Spleen (tissue), 11 donors: ENCODE measurements at regions not wholly inside any gene's neighbourhood (a gene's known extent, or its start where the extent isn't known, plus 50 kb on each side); places are given as distances from the start of the nearest gene placed in this dataset.

Experiments
- DNase-seq: peaks from one replicate; pipeline ENCODE4 v3.0.0-alpha.2; 2020
- H3K27ac ChIP-seq, 8 donors: fragments of 200-600 bp; sonication (generic) in 7 of 8; 1 replicate in 4 of 8; 2 replicates in 4 of 8; pipeline versions ENCODE4 v1.5.0 to v1.8.0; 2016 to 2021; ENCODE audit warnings: inconsistent platforms in 4 of 8, mild to moderate bottlenecking in 4 of 8, moderate library complexity in 1 of 8
- H3K27me3 ChIP-seq, 7 donors: fragments of 200-600 bp; sonication (generic) in 6 of 7; replicated peaks in 1 of 7; 1 replicate in 4 of 7; 2 replicates in 3 of 7; pipeline versions ENCODE4 v1.5.0 to v1.8.0; 2016 to 2021; ENCODE audit warnings: inconsistent platforms in 3 of 7, mild to moderate bottlenecking in 1 of 7
- H3K36me3 ChIP-seq, 6 donors: fragments of 200-600 bp; sonication (generic) in 5 of 6; 1 replicate in 4 of 6; 2 replicates in 2 of 6; pipeline versions ENCODE4 v1.5.0 to v1.8.0; 2016 to 2021; ENCODE audit warnings: inconsistent platforms in 2 of 6
- H3K4me1 ChIP-seq, 6 donors: fragments of 200-600 bp; sonication (generic) in 5 of 6; 1 replicate in 3 of 6; 2 replicates in 3 of 6; pipeline versions ENCODE4 v1.5.0 to v1.8.0; 2016 to 2021; ENCODE audit warnings: inconsistent platforms in 3 of 6
- H3K4me3 ChIP-seq, 8 donors: fragments of 200-600 bp; sonication (generic) in 7 of 8; 1 replicate in 4 of 8; 2 replicates in 4 of 8; pipeline versions ENCODE4 v1.5.0 to v1.8.0; 2016 to 2021; ENCODE audit warnings: inconsistent platforms in 4 of 8, mild to moderate bottlenecking in 4 of 8, moderate library complexity in 2 of 8
- H3K9me3 ChIP-seq, 8 donors: fragments of 200-600 bp; sonication (generic) in 7 of 8; 1 replicate in 4 of 8; 2 replicates in 4 of 8; pipeline versions ENCODE4 v1.5.0 to v1.8.0; 2016 to 2021; ENCODE audit warnings: inconsistent platforms in 4 of 8
- POLR2A ChIP-seq, 3 donors: fragments of 450-650 bp; IDR thresholded peaks; one replicate each; pipeline ENCODE4 v1.5.1; 2017; ENCODE audit warnings: antibody characterized with exemption in 3 of 3, mild to moderate bottlenecking in 1 of 3
- POLR2AphosphoS5 ChIP-seq, 3 donors: sonication (generic); formaldehyde crosslinking; IDR thresholded peaks; one replicate each; pipeline ENCODE4 v1.5.1; 2017; ENCODE audit warnings: antibody characterized with exemption in 3 of 3
- WGBS, 5 donors: extraction: QIAGEN DNeasy Blood & Tissue Kit in 3 of 5; methylation state at CpG; one replicate each; pipeline versions ENCODE4 v1.1.5 to v1.1.7; 2013 to 2018; 5-methylcytosine and 5-hydroxymethylcytosine counted together
- intact Hi-C: fragments of 100-400 bp; cut with DNase I; formaldehyde crosslinking; loops from one replicate; pipeline ENCODE4 v1.15.0; 2023; ENCODE audit warnings: low total_unique reads
- TF ChIP-seq, protein P1 (sequence below), 11 experiments: fragments of 200-600 bp in 7 of 11; fragments of 450-650 bp in 4 of 11; sonication (generic) in 4 of 11; IDR thresholded peaks in 8 of 11; conservative IDR thresholded peaks in 3 of 11; 1 replicate in 7 of 11; 2 replicates in 4 of 11; pipeline versions ENCODE4 v1.4.0 to v1.8.0; 2016 to 2021; ENCODE audit warnings: antibody characterized with exemption in 11 of 11, inconsistent platforms in 4 of 11, mild to moderate bottlenecking in 1 of 11
- donor health status: healthy with polysubstance abuse.
- donor health status: DM: no; HTN: no; CAD: no; lungs with moderate emphysema.
- donor health status: DM: no; HTN: no; CAD: no.
- donor health status: Bipolar disorder and iron deficiency.
- donor health status: healthy.
- donor health status: DM: no; HTN: no; CAD: no.
- donor health status: DM: yes; HTN: yes; CAD: no.

DNA sequence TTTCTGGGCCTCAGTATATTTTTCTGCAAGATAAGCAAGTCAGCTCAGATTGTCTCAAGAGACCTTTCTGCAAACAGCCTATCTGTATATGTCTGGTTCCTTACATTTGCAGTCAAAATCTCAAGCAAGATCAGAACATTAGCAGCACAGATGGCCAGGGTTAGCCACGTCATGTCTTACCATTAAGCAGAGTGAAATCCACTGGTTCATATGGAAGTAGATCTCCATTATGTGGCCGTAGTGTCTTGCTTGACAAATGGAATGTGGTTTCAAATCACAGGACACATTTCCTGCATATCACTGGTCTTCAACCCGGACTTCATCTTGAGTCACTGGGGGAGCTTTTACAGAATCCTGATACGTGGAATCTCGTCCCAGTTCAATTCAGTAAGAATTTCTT lies 500.2 kb downstream of the FBXO15 start:
- H3K27ac ChIP-seq, result no peak overlapping the region
- H3K4me3 ChIP-seq, result no peak overlapping the region
- no peak for TF ChIP-seq POLR2A (IDR thresholded peaks at IDR 0.05)
- TF ChIP-seq, protein P1, sequence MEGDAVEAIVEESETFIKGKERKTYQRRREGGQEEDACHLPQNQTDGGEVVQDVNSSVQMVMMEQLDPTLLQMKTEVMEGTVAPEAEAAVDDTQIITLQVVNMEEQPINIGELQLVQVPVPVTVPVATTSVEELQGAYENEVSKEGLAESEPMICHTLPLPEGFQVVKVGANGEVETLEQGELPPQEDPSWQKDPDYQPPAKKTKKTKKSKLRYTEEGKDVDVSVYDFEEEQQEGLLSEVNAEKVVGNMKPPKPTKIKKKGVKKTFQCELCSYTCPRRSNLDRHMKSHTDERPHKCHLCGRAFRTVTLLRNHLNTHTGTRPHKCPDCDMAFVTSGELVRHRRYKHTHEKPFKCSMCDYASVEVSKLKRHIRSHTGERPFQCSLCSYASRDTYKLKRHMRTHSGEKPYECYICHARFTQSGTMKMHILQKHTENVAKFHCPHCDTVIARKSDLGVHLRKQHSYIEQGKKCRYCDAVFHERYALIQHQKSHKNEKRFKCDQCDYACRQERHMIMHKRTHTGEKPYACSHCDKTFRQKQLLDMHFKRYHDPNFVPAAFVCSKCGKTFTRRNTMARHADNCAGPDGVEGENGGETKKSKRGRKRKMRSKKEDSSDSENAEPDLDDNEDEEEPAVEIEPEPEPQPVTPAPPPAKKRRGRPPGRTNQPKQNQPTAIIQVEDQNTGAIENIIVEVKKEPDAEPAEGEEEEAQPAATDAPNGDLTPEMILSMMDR (IDR thresholded peaks at IDR 0.05 in 8 of 11, conservative IDR thresholded peaks at IDR 0.05 in 3 of 11), result no peak
- no peak for TF ChIP-seq POLR2AphosphoS5 (IDR thresholded peaks at IDR 0.05)
- H3K36me3 ChIP-seq, result no peaks in the 10 kb centered on the region
- no peak for DNase-seq
- H3K27me3 ChIP-seq, result no peaks in the 10 kb centered on the region
- intact Hi-C loops, result no loop called here
- H3K9me3 ChIP-seq, result no peaks in the 10 kb centered on the region
- 73 to 89% (median 82%) methylated on average over 5 of the region's 5 CpGs for WGBS, 5 donors
- no peaks in the 10 kb centered on the region for H3K4me1 ChIP-seq

DNA sequence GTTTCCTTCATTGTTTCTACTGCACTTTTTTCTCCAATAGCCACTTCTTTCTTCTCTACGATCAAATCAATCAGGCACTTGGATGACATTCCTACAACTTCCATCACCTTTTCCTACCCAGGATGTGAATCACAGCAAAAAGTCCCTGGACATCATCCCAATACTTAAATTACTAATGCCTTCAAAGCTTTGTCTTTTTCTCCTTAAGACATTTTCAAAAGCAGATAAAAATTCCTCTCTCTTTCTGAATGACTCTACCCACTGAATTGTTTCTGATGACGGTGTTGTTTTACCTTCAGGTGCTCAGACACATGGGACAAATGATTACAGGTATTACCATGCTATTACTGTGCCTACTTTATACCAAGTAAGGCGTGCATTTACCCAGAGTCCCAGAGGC lies 500.9 kb downstream of the FBXO15 start:
- WGBS, 5 donors, result 56 to 69% (median 63%) methylated on average over 3 of the region's 3 CpGs
- H3K4me3 ChIP-seq, result no peak overlapping the region
- H3K36me3 ChIP-seq, result no peaks in the 10 kb centered on the region
- H3K4me1 ChIP-seq, result no peaks in the 10 kb centered on the region
- TF ChIP-seq, protein P1 (IDR thresholded peaks at IDR 0.05 in 8 of 11, conservative IDR thresholded peaks at IDR 0.05 in 3 of 11), result no peak
- TF ChIP-seq POLR2A (IDR thresholded peaks at IDR 0.05), result no peak
- TF ChIP-seq POLR2AphosphoS5 (IDR thresholded peaks at IDR 0.05), result no peak
- DNase-seq, result no peak
- no peaks in the 10 kb centered on the region for H3K27me3 ChIP-seq
- no peak overlapping the region for H3K27ac ChIP-seq
- no peaks in the 10 kb centered on the region for H3K9me3 ChIP-seq
- intact Hi-C loops, result no loop called here

DNA sequence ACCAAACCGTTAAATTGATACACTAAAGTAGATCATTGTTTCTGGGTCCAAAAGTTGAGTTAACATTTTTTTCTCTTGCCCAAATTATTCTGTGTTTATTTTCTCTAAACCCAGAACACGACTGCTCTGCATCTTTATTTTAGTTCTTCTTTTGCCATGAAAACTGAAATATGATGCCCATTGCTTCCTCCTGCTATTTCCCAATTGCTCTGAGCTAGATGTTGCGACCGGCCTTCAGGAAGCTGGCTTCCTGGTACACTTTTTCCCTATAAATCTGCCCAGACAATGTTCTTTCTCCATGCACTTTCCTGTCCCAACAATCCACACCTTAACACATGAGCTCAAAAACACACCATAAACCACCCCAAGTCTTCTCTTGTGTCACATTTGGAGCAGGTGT lies 501.4 kb downstream of the FBXO15 start:
- H3K4me1 ChIP-seq, result no peaks in the 10 kb centered on the region
- H3K36me3 ChIP-seq, result no peaks in the 10 kb centered on the region
- no peak for DNase-seq
- H3K27me3 ChIP-seq, result no peaks in the 10 kb centered on the region
- 27 to 59% (median 34%) methylated on average over 4 of the region's 4 CpGs for WGBS, 5 donors
- no peaks in the 10 kb centered on the region for H3K9me3 ChIP-seq
- TF ChIP-seq POLR2AphosphoS5 (IDR thresholded peaks at IDR 0.05) (no peak), POLR2A (IDR thresholded peaks at IDR 0.05) (no peak)
- TF ChIP-seq, protein P1 (IDR thresholded peaks at IDR 0.05 in 8 of 11, conservative IDR thresholded peaks at IDR 0.05 in 3 of 11), result no peak
- no peak overlapping the region for H3K4me3 ChIP-seq
- H3K27ac ChIP-seq, result no peak overlapping the region
- intact Hi-C loops, result no loop called here

DNA sequence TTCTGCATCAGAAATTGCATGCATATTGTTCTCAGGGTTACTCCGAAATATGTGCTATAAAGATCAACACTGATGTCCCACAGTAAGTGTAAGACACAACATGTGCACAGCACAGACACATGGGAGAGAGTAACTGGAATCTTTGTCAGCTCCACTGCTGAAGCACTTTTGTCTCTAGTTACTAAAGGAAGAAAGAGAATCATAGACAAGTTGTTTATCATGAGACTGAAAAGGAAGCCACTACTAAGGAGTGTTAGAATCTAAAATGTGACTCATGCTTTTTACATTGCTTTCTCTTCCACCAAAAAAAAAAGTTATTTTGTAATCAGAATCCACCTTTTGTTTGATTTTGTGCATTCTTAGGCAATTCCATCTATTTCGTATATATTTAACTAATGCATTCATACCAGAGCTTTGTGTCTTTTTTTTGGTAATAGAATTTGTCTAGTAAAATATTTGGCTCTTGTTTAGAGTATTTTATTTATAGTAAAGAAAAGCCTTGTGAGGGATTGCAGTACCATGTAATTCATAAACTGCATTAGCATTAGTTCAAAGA lies 502.4 kb downstream of the FBXO15 start:
- DNase-seq, result no peak
- Histone ChIP-seq H3K27ac (no peak overlapping the region), H3K4me1 (no peaks in the 10 kb centered on the region), H3K36me3 (no peaks in the 10 kb centered on the region), H3K27me3 (no peaks in the 10 kb centered on the region), H3K4me3 (no peak overlapping the region), H3K9me3 (no peaks in the 10 kb centered on the region)
- no peak for TF ChIP-seq POLR2A (IDR thresholded peaks at IDR 0.05)
- no peak for TF ChIP-seq POLR2AphosphoS5 (IDR thresholded peaks at IDR 0.05)
- TF ChIP-seq, protein P1 (IDR thresholded peaks at IDR 0.05 in 8 of 11, conservative IDR thresholded peaks at IDR 0.05 in 3 of 11), result no peak
- 76 to 96% (median 85%) methylated on average over 2 of the region's 2 CpGs for WGBS, 5 donors
- intact Hi-C loops, result no loop called here
